ENCODE measurements at regions not wholly inside any gene's neighbourhood (a gene's known extent, or its start where the extent isn't known, plus 50 kb on each side); places are given as distances from the start of the nearest gene placed in this dataset.

GRCh38 chr22:22823131-22823810 lies 64.3 kb upstream of the IGLL5 start:
- no peak for DNase-seq (ENCODE audit: low read depth)

GRCh38 chr22:22824340-22825212 lies 63.0 kb upstream of the IGLL5 start:
- DNase-seq (ENCODE audit: low read depth) = no peak

DNA sequence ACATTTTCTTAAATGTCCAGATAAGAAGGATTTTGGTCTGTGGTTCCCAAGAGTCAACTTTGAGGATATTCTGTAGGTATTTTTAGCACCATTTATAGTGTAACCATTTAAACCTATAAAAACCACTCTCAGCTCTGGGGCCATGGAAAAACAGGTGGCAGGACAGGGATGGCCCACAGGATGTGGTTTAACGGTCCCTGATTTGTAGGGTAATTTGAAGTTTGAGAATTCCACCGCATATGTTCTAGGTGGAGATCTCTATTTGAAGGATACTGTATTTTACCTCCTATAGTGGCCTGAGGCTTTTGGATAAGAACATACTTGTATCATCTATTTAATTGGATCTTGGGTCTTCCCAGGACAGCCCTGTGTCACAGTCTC lies 62.4 kb upstream of the IGLL5 start:
- no peak for DNase-seq (ENCODE audit: low read depth)

DNA sequence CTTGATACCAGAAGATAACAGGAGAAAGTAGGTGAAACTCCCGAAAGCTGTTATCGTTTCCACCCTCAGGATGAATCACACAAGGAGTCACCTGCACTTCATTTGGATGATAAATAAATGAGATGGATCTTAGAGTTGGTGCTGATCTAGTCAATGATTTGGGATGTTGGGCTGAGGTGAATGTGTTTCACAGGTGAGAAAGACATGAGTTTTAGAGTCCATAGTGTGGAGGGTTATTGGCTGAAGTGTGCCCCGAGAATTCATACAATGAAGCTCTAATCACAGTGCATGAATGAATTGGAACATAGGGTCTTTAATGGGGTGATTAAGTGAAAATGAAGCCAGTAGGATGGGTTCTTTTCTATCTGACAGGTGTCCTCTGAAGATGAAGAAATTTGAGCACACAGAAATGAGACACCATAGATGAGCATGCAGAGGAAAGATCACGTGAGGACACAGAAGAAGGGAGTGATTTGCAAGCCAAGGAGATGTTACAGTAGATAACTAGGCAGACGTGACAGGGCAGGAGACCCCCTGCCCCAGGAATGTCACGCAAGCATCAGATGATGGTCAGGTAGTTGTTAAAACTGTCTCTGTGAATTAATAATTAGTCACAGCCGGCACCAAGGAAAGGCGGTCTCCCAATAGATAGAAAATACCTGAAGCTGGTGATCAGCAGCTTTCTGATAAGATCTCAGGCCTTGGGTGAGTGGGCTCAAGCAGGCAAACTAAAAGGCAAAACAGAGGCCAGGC lies 60.3 kb upstream of the IGLL5 start:
- no peak for DNase-seq (ENCODE audit: low read depth)

DNA sequence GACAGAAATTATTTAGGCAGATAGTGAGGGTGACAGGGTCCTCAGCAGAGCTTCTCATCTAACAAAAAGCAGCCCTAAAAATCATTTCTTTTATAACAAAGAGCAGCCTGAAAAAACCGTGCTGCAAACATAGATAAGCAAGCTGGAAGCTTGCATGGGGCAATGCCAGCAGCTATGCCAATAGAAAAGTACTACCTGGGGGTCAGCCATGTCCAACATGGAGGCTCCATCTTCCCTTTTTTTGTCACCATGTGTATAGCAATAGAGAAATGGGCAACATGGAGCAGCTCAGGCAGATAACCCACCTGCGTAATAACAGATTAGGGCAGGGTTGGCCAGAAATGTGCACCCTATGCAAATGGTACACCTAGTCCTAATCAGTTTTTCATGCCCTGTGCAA lies 57.4 kb upstream of the IGLL5 start:
- DNase-seq (ENCODE audit: low read depth) = no peak

- no peak for DNase-seq (ENCODE audit: low read depth)
Observed at GRCh38 chr22:22830957-22831688, 56.5 kb upstream of the IGLL5 start.

GRCh38 chr22:22833059-22833458 lies 54.6 kb upstream of the IGLL5 start:
- DNase-seq (ENCODE audit: low read depth) = no peak

DNA sequence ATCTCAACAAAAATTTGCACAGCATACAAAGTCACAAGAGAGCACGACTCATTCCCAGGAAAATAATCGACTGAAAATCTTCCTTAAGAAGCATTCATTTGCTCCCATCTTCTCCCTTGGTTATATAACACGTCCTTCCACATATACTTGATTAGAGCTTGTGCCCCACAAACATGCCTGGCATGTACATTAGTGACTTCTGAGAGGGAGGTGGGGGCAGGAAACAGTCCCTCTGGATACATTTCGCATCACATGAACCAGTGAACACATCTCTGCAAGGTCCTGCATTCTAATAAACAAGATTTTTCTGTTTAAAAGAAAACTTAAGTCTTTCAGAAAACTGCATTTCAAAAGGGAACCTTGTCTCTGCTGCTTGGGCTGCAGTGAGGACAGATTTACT lies 54.1 kb upstream of the IGLL5 start:
- DNase-seq (ENCODE audit: low read depth) = no peak

GRCh38 chr22:22834204-22834603 lies 53.4 kb upstream of the IGLL5 start:
- no peak for DNase-seq (ENCODE audit: low read depth)

GRCh38 chr22:22834783-22835182 lies 52.8 kb upstream of the IGLL5 start:
- no peak for DNase-seq (ENCODE audit: low read depth)

GRCh38 chr22:22835242-22835641 lies 52.4 kb upstream of the IGLL5 start:
- DNase-seq (ENCODE audit: low read depth) = no peak

GRCh38 chr22:22835771-22836291 lies 51.8 kb upstream of the IGLL5 start:
- no peak for DNase-seq (ENCODE audit: low read depth)

GRCh38 chr22:22836635-22837034 lies 51.0 kb upstream of the IGLL5 start:
- peak; percentile 9 for DNase-seq (ENCODE audit: low read depth)
